SU-DHL-6 (cell line): ENCODE measurements at regions not wholly inside any gene's neighbourhood (a gene's known extent, or its start where the extent isn't known, plus 50 kb on each side); places are given as distances from the start of the nearest gene placed in this dataset.

ENCODE experiments used
- H2AFZ ChIP-seq: fragments of 200-600 bp; sonication (generic); 2 replicates; pipeline ENCODE4 v1.6.1; 2014; ENCODE audit warnings: low read depth, mild to moderate bottlenecking, moderate library complexity, mixed read lengths, antibody characterized with exemption, low read length; ENCODE audit not compliant: severe bottlenecking
- H3F3A ChIP-seq: fragments of 200-600 bp; shearing (Covaris generic); 2 replicates; pipeline ENCODE4 v1.6.0; 2016; ENCODE audit warnings: antibody characterized with exemption, mild to moderate bottlenecking; ENCODE audit not compliant: insufficient read depth
- H3K27ac ChIP-seq: fragments of 200-600 bp; sonication (generic); 2 replicates; pipeline ENCODE4 v1.5.1; 2016; ENCODE audit warnings: low read depth, mild to moderate bottlenecking, low read length, moderate library complexity, mixed read lengths
- H3K27me3 ChIP-seq: fragments of 200-600 bp; sonication (generic), shearing (Covaris generic); 2 replicates; pipeline ENCODE4 v1.6.0; 2014; ENCODE audit warnings: mild to moderate bottlenecking, low read length
- H3K36me3 ChIP-seq: fragments of 200-600 bp; sonication (generic); 2 replicates; pipeline ENCODE4 v1.6.1; 2014; ENCODE audit warnings: mild to moderate bottlenecking, low read length, mixed read lengths
- H3K4me2 ChIP-seq: fragments of 300-600, 200-600 bp; shearing (Covaris generic), sonication (generic); 2 replicates; pipeline ENCODE4 v1.6.0; 2014; ENCODE audit warnings: low read length, low read depth, mild to moderate bottlenecking; ENCODE audit not compliant: poor library complexity, severe bottlenecking
- H3K4me3 ChIP-seq: fragments of 200-600 bp; sonication (generic); 2 replicates; pipeline ENCODE4 v1.5.1; 2014; ENCODE audit warnings: antibody characterized with exemption, low read length, mild to moderate bottlenecking, mixed read lengths; ENCODE audit not compliant: insufficient read depth, poor library complexity, severe bottlenecking
- H3K79me2 ChIP-seq: fragments of 200-600 bp; sonication (generic); 2 replicates; pipeline ENCODE4 v1.6.1; 2014; ENCODE audit warnings: mild to moderate bottlenecking, low read length, moderate library complexity; ENCODE audit not compliant: insufficient read depth
- H3K9ac ChIP-seq: fragments of 200-600 bp; sonication (generic); 2 replicates; pipeline ENCODE4 v1.7.0; 2014; ENCODE audit warnings: mild to moderate bottlenecking, low read length
- H3K9me2 ChIP-seq: fragments of 200-600 bp; sonication (generic); replicated peaks from 2 replicates; pipeline ENCODE4 v1.6.1; 2014; ENCODE audit warnings: low read length; ENCODE audit not compliant: insufficient read depth
- H3K9me3 ChIP-seq: fragments of 200-600 bp; sonication (generic); 2 replicates; pipeline ENCODE4 v1.6.1; 2014; ENCODE audit warnings: low read length, mixed read lengths; ENCODE audit not compliant: insufficient read depth
- H4K20me1 ChIP-seq: fragments of 200-600 bp; sonication (generic); 2 replicates; pipeline ENCODE4 v1.6.1; 2014; ENCODE audit warnings: low read depth, mild to moderate bottlenecking, antibody characterized with exemption, low read length, moderate library complexity, mixed read lengths
- CTCF ChIP-seq: fragments of 200-600 bp; sonication (generic); IDR thresholded peaks from one replicate; pipeline ENCODE4 v1.5.1; 2017; ENCODE audit warnings: antibody characterized with exemption, mild to moderate bottlenecking, low read length, moderate library complexity; ENCODE audit not compliant: insufficient read depth, poor library complexity, severe bottlenecking
- EZH2phosphoT487 ChIP-seq: fragments of 200-600 bp; sonication (generic), shearing (Covaris generic); conservative IDR thresholded peaks from 2 replicates; pipeline ENCODE4 v1.6.1; 2018; ENCODE audit warnings: mild to moderate bottlenecking, antibody characterized with exemption, low read length, moderate library complexity, mixed read lengths

- Histone ChIP-seq H3F3A (no peaks in the 10 kb centered on the region), H3K9me2 (no peaks in the 10 kb centered on the region), H3K9me3 (no peaks in the 10 kb centered on the region), H3K4me2 (no peak overlapping the region), H3K36me3 (no peaks in the 10 kb centered on the region), H3K27me3 (no peaks in the 10 kb centered on the region), H3K27ac (no peak overlapping the region), H3K9ac (no peak overlapping the region), H3K79me2 (no peaks in the 10 kb centered on the region), H4K20me1 (no peaks in the 10 kb centered on the region), H3K4me3 (no peak overlapping the region), H2AFZ (no peak overlapping the region)
- no peak for TF ChIP-seq EZH2phosphoT487
- no peak for TF ChIP-seq CTCF
Measured at GRCh38 chr11:37100008-37100407, 502.0 kb upstream of the RAG2 start.

- no peaks in the 10 kb centered on the region for H3K9me3 ChIP-seq
- no peak overlapping the region for H3K4me3 ChIP-seq
- H3F3A ChIP-seq: no peaks in the 10 kb centered on the region
- H3K4me2 ChIP-seq: no peak overlapping the region
- H3K36me3 ChIP-seq: no peaks in the 10 kb centered on the region
- no peak overlapping the region for H3K9ac ChIP-seq
- H3K27ac ChIP-seq: no peak overlapping the region
- H3K9me2 ChIP-seq: no peaks in the 10 kb centered on the region
- H3K79me2 ChIP-seq: no peaks in the 10 kb centered on the region
- no peaks in the 10 kb centered on the region for H3K27me3 ChIP-seq
- TF ChIP-seq EZH2phosphoT487: no peak
- TF ChIP-seq CTCF: no peak
- H4K20me1 ChIP-seq: no peaks in the 10 kb centered on the region
- no peak overlapping the region for H2AFZ ChIP-seq
Measured at GRCh38 chr11:37092487-37092886, 494.5 kb upstream of the RAG2 start.

- H3K9ac ChIP-seq: no peak overlapping the region
- H3K4me2 ChIP-seq: no peak overlapping the region
- no peak overlapping the region for H3K27ac ChIP-seq
- no peaks in the 10 kb centered on the region for H4K20me1 ChIP-seq
- no peaks in the 10 kb centered on the region for H3F3A ChIP-seq
- H3K9me2 ChIP-seq: no peaks in the 10 kb centered on the region
- H3K36me3 ChIP-seq: no peaks in the 10 kb centered on the region
- H2AFZ ChIP-seq: no peak overlapping the region
- no peak overlapping the region for H3K4me3 ChIP-seq
- no peaks in the 10 kb centered on the region for H3K79me2 ChIP-seq
- no peak for TF ChIP-seq CTCF
- no peaks in the 10 kb centered on the region for H3K27me3 ChIP-seq
- no peaks in the 10 kb centered on the region for H3K9me3 ChIP-seq
Measured at GRCh38 chr11:37089439-37089838, 491.4 kb upstream of the RAG2 start.

GRCh38 chr11:37088573-37088910 lies 490.5 kb upstream of the RAG2 start:
- Histone ChIP-seq H3K9me3 (no peaks in the 10 kb centered on the region), H3K36me3 (no peaks in the 10 kb centered on the region), H3K4me2 (no peak overlapping the region), H3K9me2 (no peaks in the 10 kb centered on the region), H3F3A (no peaks in the 10 kb centered on the region), H3K27ac (no peak overlapping the region), H4K20me1 (no peaks in the 10 kb centered on the region), H2AFZ (no peak overlapping the region), H3K79me2 (no peaks in the 10 kb centered on the region), H3K4me3 (no peak overlapping the region), H3K9ac (no peak overlapping the region), H3K27me3 (no peaks in the 10 kb centered on the region)
- TF ChIP-seq EZH2phosphoT487 (no peak), CTCF (no peak)
